ENCODE measurements at regions not wholly inside any gene's neighbourhood (a gene's known extent, or its start where the extent isn't known, plus 50 kb on each side); places are given as distances from the start of the nearest gene placed in this dataset.

GRCh38 chr11:112539741-112540140 lies 279.1 kb upstream of the PLET1 start:
- no peak overlapping the region for H3K27ac ChIP-seq (ENCODE audit: low read depth, low read length)

More at GRCh38 chr11:112539741-112540140, 279.1 kb upstream of the PLET1 start:
- no peak for ATAC-seq
- H3K9ac ChIP-seq (ENCODE audit: low read length): no peak overlapping the region
- RAD21 ChIA-PET (ENCODE audit: low non-redundant PET in 1 of 2, low total read pairs in 2 of 2, uncharacterized antibody in 2 of 2, unreplicated experiment in 2 of 2): no interaction called here
- H3K4me3 ChIP-seq (replicated peaks in 1 of 2; ENCODE audit: low read depth in 1 of 2, low read length in 2 of 2): no peak overlapping the region
- DNase-seq (ENCODE audit: low read depth, low spot score): no peak
- H3K9me3 ChIP-seq (ENCODE audit: control insufficient read depth in 1 of 2, insufficient read depth in 1 of 2, low read depth in 1 of 2, low read length in 2 of 2): no peaks in the 10 kb centered on the region
- intact Hi-C loops (cut with micrococcal nuclease): no loop called here
- no peaks in the 10 kb centered on the region for H3K36me3 ChIP-seq (ENCODE audit: control insufficient read depth in 1 of 2, insufficient read depth in 2 of 2, low read length in 2 of 2)
- H3K4me1 ChIP-seq (ENCODE audit: control insufficient read depth in 1 of 2, insufficient read depth in 2 of 2, low read length in 2 of 2): no peaks in the 10 kb centered on the region
- TF ChIP-seq ZBTB33 (IDR thresholded peaks at IDR 0.05; ENCODE audit: extremely low read depth, insufficient replicate concordance, low read length): no peak
- no peak for TF ChIP-seq CEBPB (IDR thresholded peaks at IDR 0.05; ENCODE audit: low read depth)
- no peak for TF ChIP-seq SRF (IDR thresholded peaks at IDR 0.05; ENCODE audit: low read depth)
- no peak for TF ChIP-seq POLR2A (IDR thresholded peaks at IDR 0.05; ENCODE audit: borderline replicate concordance, extremely low read depth, insufficient read depth, insufficient read length)
- TF ChIP-seq CBX3 (IDR thresholded peaks at IDR 0.05; ENCODE audit: low read depth): no peak
- no peak for TF ChIP-seq CTCF (IDR thresholded peaks at IDR 0.05 in 2 of 3, conservative IDR thresholded peaks at IDR 0.05 in 1 of 3; ENCODE audit: borderline replicate concordance in 1 of 3, insufficient read depth in 1 of 3, low read depth in 2 of 3, low read length in 2 of 3)
- TF ChIP-seq ZNF274 (IDR thresholded peaks at IDR 0.05; ENCODE audit: low read depth, low read length): no peak
- no peak for TF ChIP-seq YY1 (IDR thresholded peaks at IDR 0.05; ENCODE audit: extremely low read depth, insufficient replicate concordance, low read depth, low read length)
- TF ChIP-seq RAD21 (IDR thresholded peaks at IDR 0.05; ENCODE audit: low read depth): no peak
- TF ChIP-seq POLR2AphosphoS5 (IDR thresholded peaks at IDR 0.05; ENCODE audit: low read depth, low read length): no peak
- TF ChIP-seq ZFX (IDR thresholded peaks at IDR 0.05): no peak
- no peak for TF ChIP-seq MAX (IDR thresholded peaks at IDR 0.05)
- no peak for TF ChIP-seq REST (IDR thresholded peaks at IDR 0.05; ENCODE audit: low read depth)
- TF ChIP-seq SP1 (IDR thresholded peaks at IDR 0.05; ENCODE audit: low read depth): no peak
- TF ChIP-seq SIN3A (IDR thresholded peaks at IDR 0.05; ENCODE audit: low read depth): no peak
- no peak for TF ChIP-seq ELF1 (IDR thresholded peaks at IDR 0.05; ENCODE audit: borderline replicate concordance, low read depth)
- no peak for TF ChIP-seq EZH2 (IDR thresholded peaks at IDR 0.05)
- no peak for TF ChIP-seq ATF3 (IDR thresholded peaks at IDR 0.05)
- H3K9me2 ChIP-seq (ENCODE audit: insufficient read depth): no peaks in the 10 kb centered on the region
- no peaks in the 10 kb centered on the region for H4K20me1 ChIP-seq (ENCODE audit: insufficient read depth)
- CTCF ChIA-PET: no interaction called here
- BruUV-seq (replicated peaks): no TSS peak
- no peaks in the 10 kb centered on the region for H3K79me2 ChIP-seq (ENCODE audit: insufficient read depth, low read length)
- POLR2A ChIA-PET: no interaction called here
- H3K27me3 ChIP-seq (ENCODE audit: insufficient read depth, low read length): peaks cover 58% of the 10 kb centered on the region
- H2AFZ ChIP-seq (ENCODE audit: low read depth, low read length, poor library complexity, severe bottlenecking): no peak overlapping the region
- H3K4me2 ChIP-seq (ENCODE audit: low read length): no peak overlapping the region

Measured in HCT116 (cell line).